ENCODE measurements at regions not wholly inside any gene's neighbourhood (a gene's known extent, or its start where the extent isn't known, plus 50 kb on each side); places are given as distances from the start of the nearest gene placed in this dataset.

DNA sequence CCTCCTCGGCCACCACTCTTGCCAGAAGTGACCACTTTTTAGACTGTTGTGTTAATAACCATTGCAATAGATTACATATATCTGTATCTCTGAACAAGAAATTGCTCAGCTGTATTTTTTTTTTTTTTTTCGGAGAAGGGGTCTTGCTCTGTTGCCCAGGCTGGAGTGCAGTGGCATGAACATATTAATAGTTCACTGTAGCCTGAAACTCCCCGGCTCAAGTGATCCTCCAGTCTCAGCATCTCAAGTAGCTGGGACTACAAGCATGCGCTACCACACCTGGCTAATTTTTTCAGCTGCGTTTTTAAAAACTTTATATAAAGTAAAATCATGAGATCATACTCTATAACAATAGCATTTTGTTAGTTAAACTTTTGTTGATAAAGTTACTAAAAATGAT, 609.0 kb downstream of the ZNF385D start:
- H3K4me3 Mint-ChIP-seq (ENCODE audit: low read depth, unreplicated experiment) = no peak overlapping the region
- no peaks in the 10 kb centered on the region for H3K4me1 Mint-ChIP-seq (ENCODE audit: low read depth, unreplicated experiment)

DNA sequence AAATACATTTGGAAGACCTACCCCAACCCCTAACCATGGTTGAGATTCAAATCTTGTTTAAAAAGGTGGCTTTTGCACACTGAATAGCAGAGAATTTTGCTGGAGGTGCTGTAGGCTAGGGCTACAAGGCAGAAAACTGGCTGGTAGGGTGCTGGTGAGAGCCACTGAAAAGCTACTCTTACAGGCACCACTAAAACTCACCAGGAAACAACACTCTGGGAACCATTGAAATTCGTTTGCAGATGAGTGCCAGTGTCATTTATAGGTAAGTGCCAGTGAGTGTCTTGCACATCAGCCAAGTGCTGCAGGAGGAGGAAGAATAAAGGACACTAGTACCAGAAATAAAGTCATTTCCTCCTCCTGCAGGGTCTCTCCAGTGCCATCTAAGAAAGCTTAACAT, 610.2 kb downstream of the ZNF385D start:
- H3K27ac Mint-ChIP-seq (ENCODE audit: unreplicated experiment) = no peak overlapping the region
- no TSS peak for BruUV-seq (replicated peaks)
- CTCF ChIA-PET = no interaction called here
- no peaks in the 10 kb centered on the region for H3K36me3 Mint-ChIP-seq (ENCODE audit: insufficient read depth, unreplicated experiment)
- no peaks in the 10 kb centered on the region for H3K4me1 Mint-ChIP-seq (ENCODE audit: low read depth, unreplicated experiment)
- H3K27me3 Mint-ChIP-seq (ENCODE audit: unreplicated experiment) = no peaks in the 10 kb centered on the region
- intact Hi-C loops (cut with micrococcal nuclease; ENCODE audit: unreplicated experiment) = no loop called here
- H3K4me3 Mint-ChIP-seq (ENCODE audit: low read depth, unreplicated experiment) = no peak overlapping the region
- H3K9me3 Mint-ChIP-seq (ENCODE audit: low read depth, unreplicated experiment) = no peaks in the 10 kb centered on the region
- no peak for DNase-seq
- TF ChIP-seq, protein P1, sequence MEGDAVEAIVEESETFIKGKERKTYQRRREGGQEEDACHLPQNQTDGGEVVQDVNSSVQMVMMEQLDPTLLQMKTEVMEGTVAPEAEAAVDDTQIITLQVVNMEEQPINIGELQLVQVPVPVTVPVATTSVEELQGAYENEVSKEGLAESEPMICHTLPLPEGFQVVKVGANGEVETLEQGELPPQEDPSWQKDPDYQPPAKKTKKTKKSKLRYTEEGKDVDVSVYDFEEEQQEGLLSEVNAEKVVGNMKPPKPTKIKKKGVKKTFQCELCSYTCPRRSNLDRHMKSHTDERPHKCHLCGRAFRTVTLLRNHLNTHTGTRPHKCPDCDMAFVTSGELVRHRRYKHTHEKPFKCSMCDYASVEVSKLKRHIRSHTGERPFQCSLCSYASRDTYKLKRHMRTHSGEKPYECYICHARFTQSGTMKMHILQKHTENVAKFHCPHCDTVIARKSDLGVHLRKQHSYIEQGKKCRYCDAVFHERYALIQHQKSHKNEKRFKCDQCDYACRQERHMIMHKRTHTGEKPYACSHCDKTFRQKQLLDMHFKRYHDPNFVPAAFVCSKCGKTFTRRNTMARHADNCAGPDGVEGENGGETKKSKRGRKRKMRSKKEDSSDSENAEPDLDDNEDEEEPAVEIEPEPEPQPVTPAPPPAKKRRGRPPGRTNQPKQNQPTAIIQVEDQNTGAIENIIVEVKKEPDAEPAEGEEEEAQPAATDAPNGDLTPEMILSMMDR (IDR thresholded peaks at IDR 0.05; ENCODE audit: unreplicated experiment) = no peak

More for the DNA sequence above, 609.0 kb downstream of the ZNF385D start:
- no peaks in the 10 kb centered on the region for H3K27me3 Mint-ChIP-seq (ENCODE audit: unreplicated experiment)
- H3K27ac Mint-ChIP-seq (ENCODE audit: unreplicated experiment) = no peak overlapping the region
- no peak for DNase-seq
- BruUV-seq (replicated peaks) = no TSS peak
- CTCF ChIA-PET = interaction anchor here (0.7 kb wide), 1 partner anchor 1033 kb away, joined by 4 read pairs; no protein-coding TSS in a partner anchor
- TF ChIP-seq, protein P1 (IDR thresholded peaks at IDR 0.05; ENCODE audit: unreplicated experiment) = no peak
- H3K36me3 Mint-ChIP-seq (ENCODE audit: insufficient read depth, unreplicated experiment) = no peaks in the 10 kb centered on the region
- intact Hi-C loops (cut with micrococcal nuclease; ENCODE audit: unreplicated experiment) = no loop called here
- H3K9me3 Mint-ChIP-seq (ENCODE audit: low read depth, unreplicated experiment) = no peaks in the 10 kb centered on the region

DNA sequence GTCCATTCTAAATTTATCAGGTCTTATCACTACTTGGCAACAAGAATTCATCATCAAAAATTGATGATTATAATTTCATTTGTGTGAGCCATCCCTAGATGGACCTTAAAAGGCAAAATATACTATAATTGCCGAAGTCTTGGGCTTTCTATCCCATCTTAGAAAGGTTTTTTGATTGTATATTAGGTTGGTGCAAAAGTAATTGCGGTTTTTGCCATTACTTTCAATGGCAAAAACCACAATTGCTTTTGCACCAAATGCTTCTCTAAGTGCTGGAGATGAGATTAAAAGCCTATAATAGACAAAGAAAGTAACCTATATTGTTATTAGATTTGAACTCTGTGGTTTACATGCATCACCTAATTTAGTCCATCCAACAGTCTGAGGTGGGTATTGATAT, 612.9 kb downstream of the ZNF385D start:
- CTCF ChIA-PET = no interaction called here
- TF ChIP-seq, protein P1 (IDR thresholded peaks at IDR 0.05; ENCODE audit: unreplicated experiment) = no peak

DNA sequence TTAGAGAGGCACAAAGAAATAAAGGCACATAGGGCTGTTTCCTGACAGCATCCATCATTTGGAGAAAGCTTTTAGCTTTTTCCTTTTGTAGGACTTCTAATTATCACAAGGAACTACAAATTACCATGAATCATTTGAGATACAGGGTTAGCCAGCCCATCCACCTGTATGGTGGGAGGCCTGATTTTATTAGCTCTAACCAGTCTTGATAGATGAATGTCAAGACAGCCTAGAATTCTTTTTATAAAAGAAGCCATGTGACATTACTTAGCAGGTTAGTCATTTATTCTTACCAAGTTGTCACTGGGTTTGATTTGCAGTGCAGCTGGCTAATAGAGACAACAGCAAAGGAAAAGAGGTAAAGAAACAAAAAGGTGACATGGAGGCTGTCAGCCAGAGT, 618.1 kb downstream of the ZNF385D start:
- Mint-ChIP-seq H3K9me3 (ENCODE audit: low read depth, unreplicated experiment) (no peaks in the 10 kb centered on the region), H3K4me3 (ENCODE audit: low read depth, unreplicated experiment) (no peak overlapping the region), H3K27ac (ENCODE audit: unreplicated experiment) (no peak overlapping the region), H3K4me1 (ENCODE audit: low read depth, unreplicated experiment) (no peaks in the 10 kb centered on the region), H3K27me3 (ENCODE audit: unreplicated experiment) (no peaks in the 10 kb centered on the region), H3K36me3 (ENCODE audit: insufficient read depth, unreplicated experiment) (no peaks in the 10 kb centered on the region)
- intact Hi-C loops (cut with micrococcal nuclease; ENCODE audit: unreplicated experiment) = no loop called here
- TF ChIP-seq, protein P1 (IDR thresholded peaks at IDR 0.05; ENCODE audit: unreplicated experiment) = no peak
- DNase-seq = no peak
- CTCF ChIA-PET = no interaction called here
- no TSS peak for BruUV-seq (replicated peaks)

More for the DNA sequence above, 612.9 kb downstream of the ZNF385D start:
- Mint-ChIP-seq H3K4me1 (ENCODE audit: low read depth, unreplicated experiment) (no peaks in the 10 kb centered on the region), H3K27me3 (ENCODE audit: unreplicated experiment) (no peaks in the 10 kb centered on the region), H3K36me3 (ENCODE audit: insufficient read depth, unreplicated experiment) (no peaks in the 10 kb centered on the region), H3K4me3 (ENCODE audit: low read depth, unreplicated experiment) (no peak overlapping the region), H3K27ac (ENCODE audit: unreplicated experiment) (no peak overlapping the region), H3K9me3 (ENCODE audit: low read depth, unreplicated experiment) (no peaks in the 10 kb centered on the region)
- DNase-seq = no peak
- intact Hi-C loops (cut with micrococcal nuclease; ENCODE audit: unreplicated experiment) = no loop called here
- BruUV-seq (replicated peaks) = no TSS peak

Data from Calu3 (cell line).